ENCODE measurements at regions not wholly inside any gene's neighbourhood (a gene's known extent, or its start where the extent isn't known, plus 50 kb on each side); places are given as distances from the start of the nearest gene placed in this dataset.

DNA sequence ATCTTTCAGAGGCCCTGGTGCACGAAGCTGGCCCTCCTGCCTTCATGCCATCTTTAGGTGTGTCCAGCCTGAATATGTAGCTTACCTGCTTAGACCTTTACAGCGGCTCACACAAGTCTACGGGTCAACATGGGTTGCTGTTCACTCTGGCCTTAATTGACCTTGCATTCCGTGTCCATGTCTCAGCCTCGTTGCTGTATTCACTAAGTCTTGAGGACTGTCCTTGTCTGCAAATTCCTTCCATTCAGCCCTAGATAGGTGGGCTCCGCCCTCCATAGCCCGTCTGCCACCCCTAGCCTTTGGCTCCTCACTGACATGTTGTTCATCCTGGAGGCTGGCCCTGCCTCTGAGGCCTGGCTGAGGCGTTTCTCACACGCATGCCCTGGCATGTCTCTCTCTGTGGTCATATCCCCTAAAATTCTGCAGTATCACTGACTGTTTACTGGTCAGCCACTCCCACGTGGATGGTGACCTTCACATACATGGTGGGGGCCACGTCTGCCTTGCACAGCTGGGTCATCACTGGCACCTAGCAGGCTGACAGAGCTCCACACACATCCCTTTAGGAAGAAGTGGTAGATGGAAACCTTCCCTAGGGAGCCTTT is 394.1 kb upstream of the MKI67 start:
- Histone ChIP-seq H3K36me3 (ENCODE audit: control insufficient read depth, insufficient read depth, low read length) (no peaks in the 10 kb centered on the region), H3K9ac (ENCODE audit: low read length) (no peak overlapping the region), H3K9me3 (ENCODE audit: control insufficient read depth, low read length) (no peaks in the 10 kb centered on the region), H3K27me3 (ENCODE audit: control insufficient read depth, insufficient read depth, low read length) (no peaks in the 10 kb centered on the region), H3K4me1 (ENCODE audit: control insufficient read depth, insufficient read depth, low read length) (no peaks in the 10 kb centered on the region), H3K4me3 (ENCODE audit: low read length) (no peak overlapping the region)

GRCh38 chr10:128522551-128523308 is 396.5 kb upstream of the MKI67 start:
- Histone ChIP-seq H3K9me3 (ENCODE audit: control insufficient read depth, low read length) (no peaks in the 10 kb centered on the region), H3K4me1 (ENCODE audit: control insufficient read depth, insufficient read depth, low read length) (no peaks in the 10 kb centered on the region), H3K9ac (ENCODE audit: low read length) (no peak overlapping the region), H3K36me3 (ENCODE audit: control insufficient read depth, insufficient read depth, low read length) (no peaks in the 10 kb centered on the region), H3K27me3 (ENCODE audit: control insufficient read depth, insufficient read depth, low read length) (no peaks in the 10 kb centered on the region), H3K4me3 (ENCODE audit: low read length) (no peak overlapping the region)

DNA sequence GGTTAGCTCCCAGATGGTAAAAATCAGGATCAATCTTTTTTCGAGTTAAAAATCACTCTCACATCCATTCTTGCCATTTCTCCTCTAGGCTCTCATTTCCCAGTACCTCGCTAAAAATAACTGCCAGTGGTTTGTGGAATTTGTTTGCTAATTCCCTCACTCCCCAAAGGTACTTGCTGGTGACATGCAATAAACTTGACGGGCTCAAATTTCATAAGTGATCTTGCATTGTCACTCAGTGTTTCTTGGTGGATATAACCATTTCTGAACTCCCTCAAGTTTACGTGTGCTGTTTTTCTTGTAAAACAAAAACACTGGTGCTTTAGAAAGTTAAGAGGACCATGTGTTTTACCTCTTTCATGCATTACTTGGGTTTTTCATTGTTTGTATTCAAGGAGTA is 399.2 kb upstream of the MKI67 start:
- Histone ChIP-seq H3K4me1 (ENCODE audit: control insufficient read depth, insufficient read depth, low read length) (no peaks in the 10 kb centered on the region), H3K9ac (ENCODE audit: low read length) (no peak overlapping the region), H3K36me3 (ENCODE audit: control insufficient read depth, insufficient read depth, low read length) (no peaks in the 10 kb centered on the region), H3K27me3 (ENCODE audit: control insufficient read depth, insufficient read depth, low read length) (no peaks in the 10 kb centered on the region), H3K9me3 (ENCODE audit: control insufficient read depth, low read length) (no peaks in the 10 kb centered on the region), H3K4me3 (ENCODE audit: low read length) (no peak overlapping the region)

GRCh38 chr10:128525936-128526335 is 399.7 kb upstream of the MKI67 start:
- H3K9me3 ChIP-seq (ENCODE audit: control insufficient read depth, low read length): no peaks in the 10 kb centered on the region
- no peak overlapping the region for H3K9ac ChIP-seq (ENCODE audit: low read length)

GRCh38 chr10:128526791-128527375 is 400.7 kb upstream of the MKI67 start:
- no peaks in the 10 kb centered on the region for H3K9me3 ChIP-seq (ENCODE audit: control insufficient read depth, low read length)
- H3K4me3 ChIP-seq (ENCODE audit: low read length): no peak overlapping the region
- no peaks in the 10 kb centered on the region for H3K36me3 ChIP-seq (ENCODE audit: control insufficient read depth, insufficient read depth, low read length)
- H3K4me1 ChIP-seq (ENCODE audit: control insufficient read depth, insufficient read depth, low read length): no peaks in the 10 kb centered on the region
- no peak overlapping the region for H3K9ac ChIP-seq (ENCODE audit: low read length)
- no peaks in the 10 kb centered on the region for H3K27me3 ChIP-seq (ENCODE audit: control insufficient read depth, insufficient read depth, low read length)

More at GRCh38 chr10:128525936-128526335, 399.7 kb upstream of the MKI67 start:
- Histone ChIP-seq H3K4me3 (ENCODE audit: low read length) (no peak overlapping the region), H3K27me3 (ENCODE audit: control insufficient read depth, insufficient read depth, low read length) (no peaks in the 10 kb centered on the region), H3K36me3 (ENCODE audit: control insufficient read depth, insufficient read depth, low read length) (no peaks in the 10 kb centered on the region), H3K4me1 (ENCODE audit: control insufficient read depth, insufficient read depth, low read length) (no peaks in the 10 kb centered on the region)

DNA sequence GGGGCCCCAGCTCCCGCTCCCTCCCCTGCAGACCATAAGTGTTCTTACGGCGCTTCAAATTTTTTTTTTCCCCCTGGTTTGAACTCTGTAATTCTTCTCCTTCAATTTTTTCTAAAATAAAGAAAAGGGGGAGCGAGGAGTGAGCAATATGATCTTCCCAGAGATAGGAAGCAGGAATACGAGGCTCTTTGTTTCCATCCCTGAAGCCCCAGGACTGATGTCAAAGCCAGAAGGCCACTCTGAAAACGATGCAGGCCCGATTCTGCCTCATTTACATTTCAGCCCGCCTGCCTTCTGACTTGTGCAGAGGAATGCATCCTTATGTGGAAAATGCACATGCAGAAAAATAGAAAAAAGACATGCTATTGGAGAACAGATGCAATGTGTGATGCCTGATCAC is 401.5 kb upstream of the MKI67 start:
- H3K9me3 ChIP-seq (ENCODE audit: control insufficient read depth, low read length): no peaks in the 10 kb centered on the region
- no peak overlapping the region for H3K9ac ChIP-seq (ENCODE audit: low read length)
- no peaks in the 10 kb centered on the region for H3K4me1 ChIP-seq (ENCODE audit: control insufficient read depth, insufficient read depth, low read length)
- H3K4me3 ChIP-seq (ENCODE audit: low read length): no peak overlapping the region
- no peaks in the 10 kb centered on the region for H3K36me3 ChIP-seq (ENCODE audit: control insufficient read depth, insufficient read depth, low read length)
- no peaks in the 10 kb centered on the region for H3K27me3 ChIP-seq (ENCODE audit: control insufficient read depth, insufficient read depth, low read length)

- H3K27me3 ChIP-seq (ENCODE audit: control insufficient read depth, insufficient read depth, low read length): no peaks in the 10 kb centered on the region
- no peaks in the 10 kb centered on the region for H3K9me3 ChIP-seq (ENCODE audit: control insufficient read depth, low read length)
- H3K4me3 ChIP-seq (ENCODE audit: low read length): no peak overlapping the region
- no peaks in the 10 kb centered on the region for H3K4me1 ChIP-seq (ENCODE audit: control insufficient read depth, insufficient read depth, low read length)
- no peak overlapping the region for H3K9ac ChIP-seq (ENCODE audit: low read length)
- H3K36me3 ChIP-seq (ENCODE audit: control insufficient read depth, insufficient read depth, low read length): no peaks in the 10 kb centered on the region
These were observed 401.9 kb upstream of the MKI67 start for GRCh38 chr10:128528167-128528566.

GRCh38 chr10:128528781-128529180 is 402.6 kb upstream of the MKI67 start:
- no peaks in the 10 kb centered on the region for H3K27me3 ChIP-seq (ENCODE audit: control insufficient read depth, insufficient read depth, low read length)
- no peaks in the 10 kb centered on the region for H3K9me3 ChIP-seq (ENCODE audit: control insufficient read depth, low read length)
- H3K4me1 ChIP-seq (ENCODE audit: control insufficient read depth, insufficient read depth, low read length): no peaks in the 10 kb centered on the region
- H3K4me3 ChIP-seq (ENCODE audit: low read length): no peak overlapping the region
- no peak overlapping the region for H3K9ac ChIP-seq (ENCODE audit: low read length)
- H3K36me3 ChIP-seq (ENCODE audit: control insufficient read depth, insufficient read depth, low read length): no peaks in the 10 kb centered on the region

DNA sequence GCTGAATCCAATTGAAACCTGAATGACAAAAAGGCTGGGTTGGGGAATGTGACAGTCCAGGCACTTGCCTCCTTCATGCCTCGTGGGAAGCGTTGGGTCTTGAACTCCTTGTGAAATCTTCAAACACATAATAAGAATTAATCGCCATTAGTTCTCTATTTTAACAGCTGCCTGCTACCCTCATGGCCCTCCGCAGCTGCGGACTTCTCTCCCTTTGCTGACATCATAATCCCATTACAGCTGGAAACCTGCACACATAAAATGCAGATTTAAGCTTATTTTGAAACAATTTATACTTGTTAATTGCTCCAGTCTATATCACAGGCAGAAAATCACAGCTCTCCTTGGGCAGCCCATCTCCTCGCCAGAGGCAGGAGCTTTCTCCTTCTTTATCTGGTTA is 403.0 kb upstream of the MKI67 start:
- Histone ChIP-seq H3K9ac (ENCODE audit: low read length) (no peak overlapping the region), H3K9me3 (ENCODE audit: control insufficient read depth, low read length) (no peaks in the 10 kb centered on the region), H3K27me3 (ENCODE audit: control insufficient read depth, insufficient read depth, low read length) (no peaks in the 10 kb centered on the region), H3K4me3 (ENCODE audit: low read length) (no peak overlapping the region), H3K4me1 (ENCODE audit: control insufficient read depth, insufficient read depth, low read length) (no peaks in the 10 kb centered on the region), H3K36me3 (ENCODE audit: control insufficient read depth, insufficient read depth, low read length) (no peaks in the 10 kb centered on the region)

DNA sequence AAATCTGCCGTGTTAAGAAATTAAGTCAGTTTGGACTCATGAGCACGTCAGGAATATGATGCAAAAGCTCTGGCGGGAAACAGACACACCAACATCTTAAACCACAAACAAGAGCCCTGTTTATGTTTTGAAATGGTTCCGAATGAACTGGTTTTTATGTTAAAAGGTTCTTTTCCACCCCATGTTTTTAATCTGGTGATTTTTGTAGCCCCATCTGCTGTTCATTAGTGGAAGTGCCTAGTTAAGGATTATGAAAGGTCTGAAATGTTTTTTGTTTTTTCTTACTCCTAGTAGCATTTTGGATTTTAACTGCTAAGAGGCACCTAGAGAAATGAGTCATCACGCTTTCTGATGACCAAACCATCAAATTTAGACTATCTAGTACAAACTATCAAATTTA is 404.1 kb upstream of the MKI67 start:
- Histone ChIP-seq H3K4me1 (ENCODE audit: control insufficient read depth, insufficient read depth, low read length) (no peaks in the 10 kb centered on the region), H3K9ac (ENCODE audit: low read length) (no peak overlapping the region), H3K36me3 (ENCODE audit: control insufficient read depth, insufficient read depth, low read length) (no peaks in the 10 kb centered on the region), H3K4me3 (ENCODE audit: low read length) (no peak overlapping the region), H3K9me3 (ENCODE audit: control insufficient read depth, low read length) (no peaks in the 10 kb centered on the region), H3K27me3 (ENCODE audit: control insufficient read depth, insufficient read depth, low read length) (peaks cover under 1% of the 10 kb centered on the region)

DNA sequence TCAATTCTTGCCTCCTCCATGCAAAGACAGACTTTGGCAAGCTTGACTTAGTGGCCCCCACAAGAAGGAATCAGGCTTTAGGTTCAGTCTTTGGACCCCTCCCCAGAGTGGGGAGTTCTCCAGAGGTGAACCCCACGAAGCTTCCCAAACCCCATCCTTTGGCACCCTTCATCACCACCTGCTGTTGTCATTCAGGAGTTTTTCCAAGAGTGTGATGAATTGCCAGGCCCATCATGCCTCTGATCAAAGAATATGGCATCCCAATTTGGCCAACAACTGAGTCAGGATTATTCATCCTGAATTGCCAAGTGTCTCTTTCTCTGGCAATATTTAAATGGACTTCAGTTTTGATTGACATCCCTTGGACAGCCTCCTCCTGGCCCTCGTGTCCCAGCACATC is 404.7 kb upstream of the MKI67 start:
- Histone ChIP-seq H3K36me3 (ENCODE audit: control insufficient read depth, insufficient read depth, low read length) (no peaks in the 10 kb centered on the region), H3K9ac (ENCODE audit: low read length) (no peak overlapping the region), H3K4me1 (ENCODE audit: control insufficient read depth, insufficient read depth, low read length) (no peaks in the 10 kb centered on the region), H3K9me3 (ENCODE audit: control insufficient read depth, low read length) (no peaks in the 10 kb centered on the region), H3K27me3 (ENCODE audit: control insufficient read depth, insufficient read depth, low read length) (peaks cover 3% of the 10 kb centered on the region), H3K4me3 (ENCODE audit: low read length) (no peak overlapping the region)

- Histone ChIP-seq H3K4me1 (ENCODE audit: control insufficient read depth, insufficient read depth, low read length) (no peaks in the 10 kb centered on the region), H3K9ac (ENCODE audit: low read length) (no peak overlapping the region), H3K4me3 (ENCODE audit: low read length) (no peak overlapping the region), H3K36me3 (ENCODE audit: control insufficient read depth, insufficient read depth, low read length) (no peaks in the 10 kb centered on the region), H3K9me3 (ENCODE audit: control insufficient read depth, low read length) (no peaks in the 10 kb centered on the region), H3K27me3 (ENCODE audit: control insufficient read depth, insufficient read depth, low read length) (peaks cover 23% of the 10 kb centered on the region)
These were observed 408.5 kb upstream of the MKI67 start for GRCh38 chr10:128534686-128535085.

All from mucosa of stomach (tissue), 1 donor.